SK-N-SH treated with all-trans-retinoic acid at 6 μM for 48 hours (cell line): ENCODE measurements at regions not wholly inside any gene's neighbourhood (a gene's known extent, or its start where the extent isn't known, plus 50 kb on each side); places are given as distances from the start of the nearest gene placed in this dataset.

Experiments used
- ATAC-seq: fragments of 200-7000 bp; cut with Tn5 transposase; 3 replicates; pipeline ENCODE4 v1.9.1; 2020; ENCODE audit warnings: mild to moderate bottlenecking, moderate library complexity
- CREB5 ChIP-seq: fragments of 250-450 bp; sonication (Bioruptor Pico); IDR thresholded peaks from 2 replicates; pipeline ENCODE4 v1.5.1; 2020; ENCODE audit warnings: low read depth, mild to moderate bottlenecking, moderate library complexity
- CSDC2 ChIP-seq: fragments of 250-450 bp; sonication (Bioruptor Pico); IDR thresholded peaks from 2 replicates; pipeline ENCODE4 v1.5.0; 2020; ENCODE audit warnings: mild to moderate bottlenecking, moderate library complexity
- CSRNP3 ChIP-seq: fragments of 250-450 bp; sonication (Bioruptor Pico); IDR thresholded peaks from 2 replicates; pipeline ENCODE4 v1.5.1; 2021; ENCODE audit warnings: mild to moderate bottlenecking, moderate library complexity
- ESRRG ChIP-seq: fragments of 250-450 bp; sonication (Bioruptor Pico); IDR thresholded peaks from 2 replicates; pipeline ENCODE4 v1.6.1; 2021; ENCODE audit warnings: mild to moderate bottlenecking
- GLIS3 ChIP-seq: fragments of 250-450 bp; sonication (Bioruptor Pico); IDR thresholded peaks from 2 replicates; pipeline ENCODE4 v1.5.0; 2020; ENCODE audit warnings: mild to moderate bottlenecking, moderate library complexity
- ISL1 ChIP-seq: fragments of 250-450 bp; sonication (Bioruptor Pico); IDR thresholded peaks from 2 replicates; pipeline ENCODE4 v2.1.2; 2022; ENCODE audit warnings: mild to moderate bottlenecking, moderate library complexity
- OSR1 ChIP-seq: fragments of 250-450 bp; sonication (Bioruptor Pico); IDR thresholded peaks from 2 replicates; pipeline ENCODE4 v1.8.0; 2022; ENCODE audit warnings: moderate library complexity, mild to moderate bottlenecking, inconsistent platforms
- PATZ1 ChIP-seq: fragments of 250-450 bp; sonication (Bioruptor Pico); IDR thresholded peaks from 2 replicates; pipeline ENCODE4 v1.8.0; 2020; ENCODE audit warnings: mild to moderate bottlenecking, moderate library complexity, borderline replicate concordance
- PPARA ChIP-seq: fragments of 250-450 bp; sonication (Bioruptor Pico); IDR thresholded peaks from 2 replicates; pipeline ENCODE4 v1.5.0; 2020; ENCODE audit warnings: mild to moderate bottlenecking, borderline replicate concordance
- RARB ChIP-seq: fragments of 250-450 bp; sonication (Bioruptor Pico); IDR thresholded peaks from 2 replicates; pipeline ENCODE4 v1.8.0; 2021; ENCODE audit warnings: mild to moderate bottlenecking, moderate library complexity
- SNAI2 ChIP-seq: fragments of 250-450 bp; sonication (Bioruptor Pico); IDR thresholded peaks from 2 replicates; pipeline ENCODE4 v1.5.0; 2020; ENCODE audit warnings: mild to moderate bottlenecking, moderate library complexity
- TCF4 ChIP-seq: fragments of 250-450 bp; sonication (Bioruptor Pico); IDR thresholded peaks from 2 replicates; pipeline ENCODE4 v1.8.0; 2021; ENCODE audit warnings: mild to moderate bottlenecking, moderate library complexity, borderline replicate concordance
- TOX ChIP-seq: fragments of 250-450 bp; sonication (Bioruptor Pico); IDR thresholded peaks from 2 replicates; pipeline ENCODE4 v1.8.0; 2021; ENCODE audit warnings: mild to moderate bottlenecking, moderate library complexity, borderline replicate concordance
- ZFP3 ChIP-seq: fragments of 250-450 bp; sonication (Bioruptor Pico); IDR thresholded peaks from 2 replicates; pipeline ENCODE4 v1.5.0; 2020; ENCODE audit warnings: mild to moderate bottlenecking, moderate library complexity
- ZFP30 ChIP-seq: fragments of 450-650 bp; formaldehyde crosslinking; IDR thresholded peaks from 2 replicates; pipeline ENCODE4 v1.5.0; 2022; ENCODE audit warnings: mild to moderate bottlenecking, moderate library complexity
- ZNF70 ChIP-seq: fragments of 450-650 bp; formaldehyde crosslinking; IDR thresholded peaks from 2 replicates; pipeline ENCODE4 v1.5.0; 2020; ENCODE audit warnings: mild to moderate bottlenecking, moderate library complexity
- TF ChIP-seq, protein P1 (sequence below): fragments of 250-450 bp; sonication (Bioruptor Pico); IDR thresholded peaks from 2 replicates; pipeline ENCODE4 v1.8.0; 2021; ENCODE audit warnings: low read depth, mild to moderate bottlenecking, moderate library complexity, borderline replicate concordance
- TF ChIP-seq, protein P2 (sequence below): fragments of 250-450 bp; sonication (Bioruptor Pico); IDR thresholded peaks from 2 replicates; pipeline ENCODE4 v1.5.0; 2020; ENCODE audit warnings: mild to moderate bottlenecking, moderate library complexity

GRCh38 chr7:25037325-25037724 lies 57.3 kb upstream of the OSBPL3 start:
- peak; percentile 22; the same call in 1 of the 3 replicates for ATAC-seq
- TF ChIP-seq TOX (CRISPR knock-in tag) (no peak), ZNF70 (CRISPR knock-in tag) (no peak), GLIS3 (no peak), ZFP3 (CRISPR knock-in tag) (no peak), CSRNP3 (no peak), ISL1 (no peak), OSR1 (CRISPR knock-in tag) (no peak), PATZ1 (no peak), ESRRG (CRISPR knock-in tag) (no peak), CSDC2 (CRISPR knock-in tag) (no peak), PPARA (CRISPR knock-in tag) (no peak), RARB (no peak), ZFP30 (CRISPR knock-in tag) (no peak)
- TF ChIP-seq, protein P1, sequence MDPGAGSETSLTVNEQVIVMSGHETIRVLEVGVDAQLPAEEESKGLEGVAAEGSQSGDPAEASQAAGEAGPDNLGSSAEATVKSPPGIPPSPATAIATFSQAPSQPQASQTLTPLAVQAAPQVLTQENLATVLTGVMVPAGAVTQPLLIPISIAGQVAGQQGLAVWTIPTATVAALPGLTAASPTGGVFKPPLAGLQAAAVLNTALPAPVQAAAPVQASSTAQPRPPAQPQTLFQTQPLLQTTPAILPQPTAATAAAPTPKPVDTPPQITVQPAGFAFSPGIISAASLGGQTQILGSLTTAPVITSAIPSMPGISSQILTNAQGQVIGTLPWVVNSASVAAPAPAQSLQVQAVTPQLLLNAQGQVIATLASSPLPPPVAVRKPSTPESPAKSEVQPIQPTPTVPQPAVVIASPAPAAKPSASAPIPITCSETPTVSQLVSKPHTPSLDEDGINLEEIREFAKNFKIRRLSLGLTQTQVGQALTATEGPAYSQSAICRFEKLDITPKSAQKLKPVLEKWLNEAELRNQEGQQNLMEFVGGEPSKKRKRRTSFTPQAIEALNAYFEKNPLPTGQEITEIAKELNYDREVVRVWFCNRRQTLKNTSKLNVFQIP (CRISPR knock-in tag), result no peak

DNA sequence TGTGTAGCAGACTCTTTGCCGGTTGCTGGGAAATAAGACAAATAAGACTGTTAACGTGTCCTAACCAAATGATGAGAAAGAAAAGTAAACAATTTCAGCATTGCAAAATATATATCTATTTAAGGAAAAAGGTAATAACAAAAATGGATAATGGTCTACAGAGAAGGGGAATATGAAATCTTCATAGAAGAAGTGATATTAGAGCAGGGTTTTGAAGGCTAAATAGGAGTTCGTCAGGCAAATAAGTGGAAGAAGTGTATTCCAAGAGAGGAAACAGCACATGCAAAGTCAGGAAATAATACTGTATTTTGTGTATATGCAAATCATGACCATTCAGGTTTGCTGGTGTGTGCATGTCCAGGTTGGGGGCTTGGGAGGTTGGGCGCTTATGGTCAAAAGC lies 55.3 kb upstream of the OSBPL3 start:
- TF ChIP-seq ZFP3 (CRISPR knock-in tag) (peak; percentile 91), CREB5 (CRISPR knock-in tag) (no peak)
- no peak for ATAC-seq

GRCh38 chr7:25034136-25034535 lies 54.2 kb upstream of the OSBPL3 start:
- TF ChIP-seq ESRRG (CRISPR knock-in tag) (no peak), CSRNP3 (no peak), PATZ1 (no peak), TCF4 (CRISPR knock-in tag) (no peak), SNAI2 (CRISPR knock-in tag) (no peak), TOX (CRISPR knock-in tag) (no peak), ZFP3 (CRISPR knock-in tag) (no peak)
- TF ChIP-seq, protein P2, sequence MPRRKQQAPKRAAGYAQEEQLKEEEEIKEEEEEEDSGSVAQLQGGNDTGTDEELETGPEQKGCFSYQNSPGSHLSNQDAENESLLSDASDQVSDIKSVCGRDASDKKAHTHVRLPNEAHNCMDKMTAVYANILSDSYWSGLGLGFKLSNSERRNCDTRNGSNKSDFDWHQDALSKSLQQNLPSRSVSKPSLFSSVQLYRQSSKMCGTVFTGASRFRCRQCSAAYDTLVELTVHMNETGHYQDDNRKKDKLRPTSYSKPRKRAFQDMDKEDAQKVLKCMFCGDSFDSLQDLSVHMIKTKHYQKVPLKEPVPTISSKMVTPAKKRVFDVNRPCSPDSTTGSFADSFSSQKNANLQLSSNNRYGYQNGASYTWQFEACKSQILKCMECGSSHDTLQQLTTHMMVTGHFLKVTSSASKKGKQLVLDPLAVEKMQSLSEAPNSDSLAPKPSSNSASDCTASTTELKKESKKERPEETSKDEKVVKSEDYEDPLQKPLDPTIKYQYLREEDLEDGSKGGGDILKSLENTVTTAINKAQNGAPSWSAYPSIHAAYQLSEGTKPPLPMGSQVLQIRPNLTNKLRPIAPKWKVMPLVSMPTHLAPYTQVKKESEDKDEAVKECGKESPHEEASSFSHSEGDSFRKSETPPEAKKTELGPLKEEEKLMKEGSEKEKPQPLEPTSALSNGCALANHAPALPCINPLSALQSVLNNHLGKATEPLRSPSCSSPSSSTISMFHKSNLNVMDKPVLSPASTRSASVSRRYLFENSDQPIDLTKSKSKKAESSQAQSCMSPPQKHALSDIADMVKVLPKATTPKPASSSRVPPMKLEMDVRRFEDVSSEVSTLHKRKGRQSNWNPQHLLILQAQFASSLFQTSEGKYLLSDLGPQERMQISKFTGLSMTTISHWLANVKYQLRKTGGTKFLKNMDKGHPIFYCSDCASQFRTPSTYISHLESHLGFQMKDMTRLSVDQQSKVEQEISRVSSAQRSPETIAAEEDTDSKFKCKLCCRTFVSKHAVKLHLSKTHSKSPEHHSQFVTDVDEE (CRISPR knock-in tag), result no peak
- ATAC-seq, result no peak
